Transverse colon (tissue), 4 donors: ENCODE measurements at regions not wholly inside any gene's neighbourhood (a gene's known extent, or its start where the extent isn't known, plus 50 kb on each side); places are given as distances from the start of the nearest gene placed in this dataset.

Source experiments
- DNase-seq: peaks from one replicate; pipeline ENCODE4 v3.0.0-alpha.2; 2019
- H3K27ac ChIP-seq, 4 donors: fragments of 200-600 bp; sonication (generic); 2 replicates each; pipeline ENCODE4 v1.5.1; 2016 to 2018; ENCODE audit warnings: inconsistent platforms in 4 of 4
- H3K27me3 ChIP-seq: fragments of 200-600 bp; sonication (generic); 2 replicates; pipeline ENCODE4 v1.5.1; 2017; ENCODE audit warnings: inconsistent platforms
- H3K36me3 ChIP-seq, 4 donors: fragments of 200-600 bp; sonication (generic); 2 replicates each; pipeline ENCODE4 v1.5.1; 2017 to 2019; ENCODE audit warnings: inconsistent platforms in 4 of 4
- H3K4me1 ChIP-seq, 4 donors: fragments of 200-600 bp; sonication (generic); 2 replicates each; pipeline ENCODE4 v1.5.1; 2017 to 2020; ENCODE audit warnings: inconsistent platforms in 4 of 4
- H3K4me3 ChIP-seq, 4 donors: fragments of 200-600 bp; sonication (generic); 1 replicate in 1 of 4; 2 replicates in 3 of 4; pipeline versions ENCODE4 v1.5.1 to v1.6.1; 2017 to 2019; ENCODE audit warnings: inconsistent platforms in 4 of 4
- H3K9me3 ChIP-seq, 2 donors: fragments of 200-600 bp; sonication (generic); 2 replicates each; pipeline ENCODE4 v1.5.1; 2017 to 2019; ENCODE audit warnings: inconsistent platforms in 2 of 2
- CTCF ChIP-seq, 5 experiments: fragments of 200-600 bp in 3 of 5; fragments of 450-650 bp in 2 of 5; sonication (generic) in 3 of 5; IDR thresholded peaks; 1 replicate in 2 of 5; 2 replicates in 3 of 5; pipeline ENCODE4 v1.5.1; 2016 to 2017; ENCODE audit warnings: antibody characterized with exemption in 5 of 5, inconsistent platforms in 3 of 5, mild to moderate bottlenecking in 2 of 5, moderate library complexity in 1 of 5
- EP300 ChIP-seq: sonication (generic); formaldehyde crosslinking; IDR thresholded peaks from one replicate; pipeline ENCODE4 v1.6.1; 2017; ENCODE audit warnings: antibody characterized with exemption, low read depth
- POLR2A ChIP-seq: fragments of 450-650 bp; IDR thresholded peaks from one replicate; pipeline ENCODE4 v1.6.1; 2016; ENCODE audit warnings: antibody characterized with exemption, mild to moderate bottlenecking, moderate library complexity
- POLR2AphosphoS5 ChIP-seq, 3 donors: sonication (generic); formaldehyde crosslinking; IDR thresholded peaks; one replicate each; pipeline ENCODE4 v1.6.1; 2016; ENCODE audit warnings: antibody characterized with exemption in 3 of 3
- WGBS, 2 donors: methylation state at CpG; one replicate each; pipeline ENCODE4 v1.1.5; 2018; ENCODE audit warnings: low coverage in 1 of 2; 5-methylcytosine and 5-hydroxymethylcytosine counted together
- in situ Hi-C, 4 donors: fragments of 200-750 bp; cut with MboI; loops; one replicate each; pipeline versions ENCODE4 v1.15.0 to v1.15.1; 2017; ENCODE audit warnings: low sequenced_read_pairs in 3 of 4, low pct_ligation_motif_present in 1 of 4, low pct_unique_long_range_greater_than_20kb in 1 of 4
- intact Hi-C: fragments of 100-400 bp; cut with DNase I; formaldehyde crosslinking; loops from one replicate; pipeline ENCODE4 v1.15.1; 2023; ENCODE audit warnings: low total_unique reads

GRCh38 chr5:117759849-117760499 lies 1185.4 kb upstream of the SEMA6A start:
- Histone ChIP-seq H3K27ac (no peak overlapping the region), H3K9me3 (no peaks in the 10 kb centered on the region), H3K4me1 (no peaks in the 10 kb centered on the region), H3K27me3 (no peaks in the 10 kb centered on the region), H3K4me3 (no peak overlapping the region), H3K36me3 (no peaks in the 10 kb centered on the region)
- in situ Hi-C loops (no loop called here), intact Hi-C loops (no loop called here)
- 58 to 61% methylated on average over 4 of the region's 4 CpGs for WGBS, 2 donors
- no peak for DNase-seq
- TF ChIP-seq EP300 (no peak), POLR2A (no peak), CTCF (IDR thresholded peaks at IDR 0.05) (no peak), POLR2AphosphoS5 (IDR thresholded peaks at IDR 0.05) (no peak)

- no peak for DNase-seq
- Histone ChIP-seq H3K27me3 (no peaks in the 10 kb centered on the region), H3K4me3 (no peak overlapping the region), H3K9me3 (no peaks in the 10 kb centered on the region), H3K36me3 (no peaks in the 10 kb centered on the region), H3K4me1 (no peaks in the 10 kb centered on the region), H3K27ac (no peak overlapping the region)
- in situ Hi-C loops (no loop called here), intact Hi-C loops (no loop called here)
- no peak for TF ChIP-seq POLR2AphosphoS5 (IDR thresholded peaks at IDR 0.05)
- TF ChIP-seq EP300 = no peak
- no peak for TF ChIP-seq CTCF (IDR thresholded peaks at IDR 0.05)
- no peak for TF ChIP-seq POLR2A
- 74 to 75% methylated on average over 2 of the region's 2 CpGs for WGBS, 2 donors
These were observed 1177.8 kb upstream of the SEMA6A start for GRCh38 chr5:117752403-117752802.

- no peaks in the 10 kb centered on the region for H3K36me3 ChIP-seq
- 76 to 100% methylated on average over 1 to 5 of the region's 5 CpGs for WGBS, 2 donors
- no peak for TF ChIP-seq CTCF (IDR thresholded peaks at IDR 0.05)
- no peak overlapping the region for H3K4me3 ChIP-seq
- no peaks in the 10 kb centered on the region for H3K27me3 ChIP-seq
- no peak overlapping the region for H3K27ac ChIP-seq
- H3K4me1 ChIP-seq = no peaks in the 10 kb centered on the region
- DNase-seq = no peak
- in situ Hi-C loops (no loop called here), intact Hi-C loops (no loop called here)
- H3K9me3 ChIP-seq = no peaks in the 10 kb centered on the region
These were observed 1173.7 kb upstream of the SEMA6A start for GRCh38 chr5:117748336-117748735.

- no peaks in the 10 kb centered on the region for H3K9me3 ChIP-seq
- H3K4me3 ChIP-seq = no peak overlapping the region
- no peaks in the 10 kb centered on the region for H3K4me1 ChIP-seq
- in situ Hi-C loops (no loop called here), intact Hi-C loops (no loop called here)
- no peak for DNase-seq
- H3K27ac ChIP-seq = no peak overlapping the region
- H3K27me3 ChIP-seq = no peaks in the 10 kb centered on the region
- WGBS, 2 donors = 73 to 82% methylated on average over 5 of the region's 5 CpGs
- no peak for TF ChIP-seq EP300
- H3K36me3 ChIP-seq = no peaks in the 10 kb centered on the region
These were observed 1168.7 kb upstream of the SEMA6A start for GRCh38 chr5:117743337-117743736.

GRCh38 chr5:117741655-117742206 lies 1167.1 kb upstream of the SEMA6A start:
- H3K27me3 ChIP-seq = no peaks in the 10 kb centered on the region
- no peak overlapping the region for H3K4me3 ChIP-seq
- no peaks in the 10 kb centered on the region for H3K36me3 ChIP-seq
- no peaks in the 10 kb centered on the region for H3K4me1 ChIP-seq
- intact Hi-C loops = no loop called here
- TF ChIP-seq EP300 (no peak), POLR2AphosphoS5 (IDR thresholded peaks at IDR 0.05) (no peak)
- DNase-seq = no peak
- no peak overlapping the region for H3K27ac ChIP-seq
- 48 to 50% methylated on average over 1 of the region's 1 CpG for WGBS, 2 donors
- no peaks in the 10 kb centered on the region for H3K9me3 ChIP-seq
- in situ Hi-C loops = no loop called here
